HT-29 (cell line): ENCODE measurements at regions not wholly inside any gene's neighbourhood (a gene's known extent, or its start where the extent isn't known, plus 50 kb on each side); places are given as distances from the start of the nearest gene placed in this dataset.
"Not testable (repeated sequence)": the region's sequence is repeated elsewhere in the genome, so short reads cannot be mapped to it uniquely, and the experiment has no call there.

ENCODE experiments used
- DNase-seq: peaks from one replicate; pipeline ENCODE4 v3.0.0-alpha.2; 2015; ENCODE audit warnings: low spot score

GRCh38 chr3:159723295-159723694, 265.3 kb upstream of the IL12A start:
- DNase-seq = no peak

GRCh38 chr3:159724627-159725026, 264.0 kb upstream of the IL12A start:
- DNase-seq = no peak

DNA sequence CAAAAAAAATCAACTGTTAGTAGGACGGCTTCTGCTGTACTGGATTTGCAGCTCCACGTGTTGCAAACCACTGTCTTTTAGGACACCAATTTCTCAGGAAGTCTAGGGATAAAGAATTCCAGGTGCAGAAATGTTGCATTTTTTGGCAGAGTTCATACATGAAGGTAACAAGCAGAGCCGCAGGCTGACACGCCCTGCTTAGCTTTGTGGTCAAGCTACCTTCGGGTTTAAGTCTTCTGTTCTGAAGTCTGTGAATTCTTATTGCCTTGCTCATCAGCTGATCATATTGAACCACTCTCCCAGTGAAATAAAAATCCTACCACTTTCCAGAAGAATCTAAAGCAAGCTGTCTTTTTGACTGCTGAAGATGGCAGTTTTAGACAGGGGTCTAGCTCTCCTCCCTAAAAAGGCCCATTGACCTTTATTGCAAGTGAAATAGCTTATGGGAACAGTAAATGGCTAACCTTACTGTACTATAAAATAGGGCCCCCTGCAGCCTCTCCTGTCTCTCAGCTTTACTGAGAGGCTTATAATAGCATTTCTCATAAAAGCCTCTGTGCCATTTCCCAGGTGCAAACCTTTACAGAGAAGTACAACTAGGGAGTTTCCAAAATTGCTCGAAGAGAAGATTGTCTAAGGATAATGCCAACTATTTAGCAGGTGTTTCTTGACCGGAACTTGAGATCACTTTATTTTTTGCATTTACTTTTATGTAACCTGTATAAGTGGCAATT, 262.2 kb upstream of the IL12A start:
- no peak for DNase-seq

DNA sequence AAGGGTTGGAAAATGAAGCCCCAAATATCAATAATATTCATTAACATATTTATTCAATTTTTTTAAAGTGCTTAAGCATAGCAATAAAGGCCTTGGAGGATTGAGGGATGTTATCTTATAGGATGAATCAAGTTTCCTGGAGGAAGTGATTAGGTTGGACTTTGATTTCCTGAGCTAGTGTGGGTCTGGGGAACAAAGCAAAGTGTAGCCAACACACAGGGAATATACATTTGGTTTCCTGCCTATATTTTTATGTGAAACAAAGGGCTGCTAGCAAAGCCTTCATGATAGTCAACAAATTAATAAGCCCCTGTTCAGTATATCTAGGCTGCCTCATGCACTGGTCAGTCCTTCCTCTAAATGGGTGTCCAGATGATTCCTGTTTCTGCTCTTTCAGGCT, 261.1 kb upstream of the IL12A start:
- no peak for DNase-seq

DNA sequence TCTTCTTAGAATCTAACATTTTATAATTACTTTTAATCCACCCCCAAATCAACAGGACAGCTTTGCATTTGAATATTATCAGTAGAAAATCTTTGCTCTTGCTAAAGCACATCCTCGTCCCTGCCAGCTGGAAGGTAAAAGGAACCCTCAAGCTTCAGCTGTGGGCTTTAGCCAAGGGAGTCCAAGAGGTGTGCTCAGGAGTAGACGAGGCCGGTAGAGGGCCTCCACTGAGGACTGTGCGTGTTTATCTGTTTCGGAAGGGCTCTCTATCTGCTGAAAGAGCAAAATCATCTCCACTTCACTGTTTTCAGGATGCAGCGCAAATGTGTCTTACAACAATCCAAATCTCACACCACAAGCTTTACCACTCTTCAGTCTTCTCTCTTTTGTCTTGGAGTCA, 257.4 kb upstream of the IL12A start:
- DNase-seq = no peak

- no peak for DNase-seq
These were observed 256.2 kb upstream of the IL12A start for GRCh38 chr3:159732172-159733111.

GRCh38 chr3:159733194-159733860, 255.3 kb upstream of the IL12A start:
- no peak for DNase-seq

DNA sequence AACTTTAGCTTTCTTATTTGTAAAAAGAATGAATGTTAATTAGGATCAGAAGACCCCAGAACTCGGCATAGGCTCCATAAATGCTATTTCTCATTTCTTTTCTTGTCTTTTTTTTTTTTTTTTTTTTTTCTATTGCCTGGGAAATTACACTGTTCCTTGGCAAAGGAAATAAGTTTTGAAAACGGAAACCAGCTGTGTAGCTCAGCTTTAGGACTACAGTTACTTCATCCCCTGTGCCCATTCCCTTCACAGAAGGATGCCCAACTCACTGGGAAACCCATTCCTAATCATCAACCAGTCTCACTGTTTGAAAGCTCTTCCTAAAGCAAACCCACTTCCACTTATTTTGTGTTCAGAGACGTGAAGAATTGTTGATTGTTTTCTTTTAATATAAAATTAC, 254.0 kb upstream of the IL12A start:
- no peak for DNase-seq

- no peak for DNase-seq
These were observed 249.5 kb upstream of the IL12A start for GRCh38 chr3:159739166-159739565.

DNA sequence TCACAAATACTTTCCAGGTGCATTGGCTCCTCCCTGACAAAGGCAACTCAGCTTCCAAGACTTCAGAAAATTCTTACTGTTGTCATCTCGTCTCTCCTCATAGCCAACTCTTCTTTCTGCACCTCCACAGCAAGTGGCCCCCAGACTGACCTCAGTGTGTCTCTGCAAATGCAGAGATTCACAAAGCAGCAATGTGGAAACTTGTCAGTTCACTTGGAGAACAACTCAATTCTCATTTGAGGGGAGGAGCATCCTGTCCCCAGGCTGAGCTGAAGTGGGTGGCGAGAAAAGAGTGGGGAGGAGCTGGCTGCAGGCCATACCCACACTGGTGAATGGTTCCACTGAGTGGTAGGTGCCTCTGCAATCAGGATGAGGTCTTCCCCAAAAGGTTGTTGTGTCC, 248.7 kb upstream of the IL12A start:
- no peak for DNase-seq

- DNase-seq = no peak
These were observed 247.4 kb upstream of the IL12A start for GRCh38 chr3:159741281-159741680.

- no peak for DNase-seq
These were observed 240.2 kb upstream of the IL12A start for GRCh38 chr3:159748425-159748824.

GRCh38 chr3:159749406-159749805, 239.2 kb upstream of the IL12A start:
- no peak for DNase-seq

DNA sequence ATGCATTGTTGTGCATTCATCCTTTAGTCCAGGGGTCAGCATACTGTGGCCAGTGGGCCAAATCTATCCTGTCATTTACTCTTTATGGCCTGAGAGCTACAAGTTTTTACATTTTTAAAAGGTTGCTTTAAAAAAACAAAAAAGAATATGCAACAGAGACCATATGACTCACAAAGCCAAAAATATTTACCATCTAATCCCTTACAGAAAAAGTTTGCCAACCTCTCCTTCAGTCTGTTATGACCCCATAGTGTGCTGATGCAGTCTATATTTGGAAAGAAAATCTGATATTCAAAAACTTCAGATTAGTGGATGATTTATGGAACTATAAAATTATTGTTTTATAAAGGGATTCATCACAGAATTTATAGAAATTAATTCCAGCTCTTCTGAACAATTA, 237.5 kb upstream of the IL12A start:
- no peak for DNase-seq

DNA sequence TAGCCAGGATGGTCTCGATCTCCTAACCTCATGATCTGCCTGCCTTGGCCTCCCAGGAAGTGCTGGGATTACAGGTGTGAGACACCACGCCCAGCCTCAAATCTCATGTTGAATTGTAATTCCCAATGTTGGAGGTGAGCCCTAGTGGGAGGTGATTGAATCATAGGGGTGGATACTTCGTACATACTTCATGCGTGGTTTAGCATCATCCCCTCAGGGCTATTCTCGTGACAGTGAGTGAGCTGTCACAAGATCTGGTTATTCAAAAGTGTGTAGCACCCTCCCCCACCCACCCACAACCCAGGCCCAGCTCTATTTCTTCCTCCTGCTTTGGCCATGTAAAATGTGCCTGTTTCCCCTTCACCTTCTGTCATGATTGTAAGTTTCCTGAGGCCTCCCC, 236.9 kb upstream of the IL12A start:
- no peak for DNase-seq

- DNase-seq = not testable (repeated sequence)
These were observed 232.1 kb upstream of the IL12A start for GRCh38 chr3:159756279-159757207.

GRCh38 chr3:159757341-159758060, 231.1 kb upstream of the IL12A start:
- DNase-seq = no peak

- DNase-seq = no peak
These were observed 228.6 kb upstream of the IL12A start for GRCh38 chr3:159760046-159760445.

DNA sequence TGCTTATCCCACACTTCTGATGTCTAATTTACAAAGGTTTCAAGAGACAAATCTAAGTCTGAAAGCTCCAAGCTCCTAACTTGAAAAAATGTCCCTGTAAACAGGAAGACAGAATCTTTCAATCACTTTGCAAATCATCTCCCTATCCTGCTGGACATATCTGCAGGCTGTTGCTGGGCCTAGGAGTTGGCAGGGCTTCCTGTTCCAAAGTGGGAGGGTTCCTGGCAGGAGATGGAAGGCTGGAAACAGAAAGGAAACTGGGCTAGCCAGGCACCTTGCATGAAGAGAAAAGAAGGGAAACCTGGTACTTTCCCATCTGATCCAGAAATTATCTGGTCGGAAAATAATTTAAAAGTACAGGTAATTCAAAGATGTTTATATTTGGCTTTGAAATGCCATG, 227.3 kb upstream of the IL12A start:
- DNase-seq = no peak

DNA sequence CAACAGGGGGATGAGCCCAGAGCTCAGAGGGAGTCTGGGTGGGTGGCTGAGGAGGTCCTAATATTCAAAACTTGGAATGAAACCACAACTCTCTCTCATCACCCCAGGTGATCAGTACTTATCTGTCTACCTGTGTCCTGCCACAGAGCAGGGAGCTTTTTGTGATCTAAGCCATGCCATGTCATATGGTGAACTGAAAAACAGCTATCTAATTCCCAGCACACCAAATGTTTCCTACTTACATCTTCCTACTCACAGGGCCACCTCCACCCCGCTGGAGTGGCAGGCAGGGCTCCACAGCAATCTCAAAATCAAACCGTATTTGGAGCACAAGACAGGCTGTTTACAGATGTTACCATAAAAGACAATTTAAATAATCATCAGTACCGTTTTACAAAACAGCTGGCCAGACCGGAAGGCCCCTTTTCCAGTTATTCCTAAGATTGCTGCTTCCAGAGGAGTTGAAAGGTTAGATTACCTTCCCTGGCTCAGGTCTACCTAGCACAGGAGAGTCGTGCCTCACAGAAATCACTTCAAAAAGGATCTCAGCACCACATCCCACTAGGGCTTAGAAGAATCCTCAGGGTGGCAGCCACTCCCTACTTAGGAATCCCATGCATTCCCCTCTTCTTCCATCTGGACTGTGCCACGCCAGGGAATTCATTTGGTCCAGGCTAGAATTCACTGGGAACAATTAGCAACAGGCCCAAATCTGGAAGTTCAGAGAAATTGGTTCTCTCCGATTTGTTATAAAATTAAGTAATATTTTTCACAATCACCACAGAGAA, 226.6 kb upstream of the IL12A start:
- DNase-seq = no peak
